Hematopoietic multipotent progenitor cell (in vitro differentiated cells): ENCODE measurements at regions not wholly inside any gene's neighbourhood (a gene's known extent, or its start where the extent isn't known, plus 50 kb on each side); places are given as distances from the start of the nearest gene placed in this dataset.

ENCODE experiments used
- DNase-seq, 3 donors: peaks; one replicate each; pipeline ENCODE4 v3.0.0-alpha.2; 2011 to 2015; ENCODE audit warnings: low read depth in 2 of 3, low spot score in 2 of 3

GRCh38 chr13:31923134-31923763, 108.3 kb upstream of the FRY start:
- DNase-seq, result no peak

- DNase-seq, result no peak
These were observed 106.5 kb upstream of the FRY start for GRCh38 chr13:31925079-31925478.

GRCh38 chr13:31927219-31927653, 104.3 kb upstream of the FRY start:
- DNase-seq, result no peak

- DNase-seq, result no peak
These were observed 102.4 kb upstream of the FRY start for GRCh38 chr13:31929031-31929770.

GRCh38 chr13:31930490-31930889, 101.1 kb upstream of the FRY start:
- no peak for DNase-seq

GRCh38 chr13:31930901-31931522, 100.6 kb upstream of the FRY start:
- DNase-seq, result no peak

GRCh38 chr13:31937436-31937835, 94.1 kb upstream of the FRY start:
- DNase-seq, result no peak

- no peak for DNase-seq
These were observed 91.5 kb upstream of the FRY start for GRCh38 chr13:31940076-31940475.

GRCh38 chr13:31943591-31943990, 88.0 kb upstream of the FRY start:
- no peak for DNase-seq

- DNase-seq, result no peak
These were observed 87.1 kb upstream of the FRY start for GRCh38 chr13:31944262-31945160.

- no peak for DNase-seq
These were observed 86.2 kb upstream of the FRY start for GRCh38 chr13:31945202-31945961.

- DNase-seq, result no peak
These were observed 85.3 kb upstream of the FRY start for GRCh38 chr13:31946091-31946770.

- DNase-seq, result no peak
These were observed 84.5 kb upstream of the FRY start for GRCh38 chr13:31947105-31947504.

- DNase-seq, result no peak
These were observed 84.1 kb upstream of the FRY start for GRCh38 chr13:31947506-31947905.

- no peak for DNase-seq
These were observed 82.1 kb upstream of the FRY start for GRCh38 chr13:31949486-31949885.

GRCh38 chr13:31950111-31950815, 81.3 kb upstream of the FRY start:
- DNase-seq, result peak in 2 of 3 donors; percentile 63 to 69

GRCh38 chr13:31951215-31951678, 80.3 kb upstream of the FRY start:
- peak in 2 of 3 donors; percentile 76 to 86 for DNase-seq

- no peak for DNase-seq
These were observed 78.8 kb upstream of the FRY start for GRCh38 chr13:31952641-31953380.
